ENCODE measurements at regions not wholly inside any gene's neighbourhood (a gene's known extent, or its start where the extent isn't known, plus 50 kb on each side); places are given as distances from the start of the nearest gene placed in this dataset.
"Not testable (repeated sequence)": the region's sequence is repeated elsewhere in the genome, so short reads cannot be mapped to it uniquely, and the experiment has no call there.

- Histone ChIP-seq H3K27ac (no peak overlapping the region), H3K4me1 (peaks cover 0 to 2% (median 0%) of the 10 kb centered on the region in 4 donors), H3K36me3 (no peaks in the 10 kb centered on the region), H3K4me3 (no peak overlapping the region), H3K9me3 (peaks cover 0 to 12% (median 5%) of the 10 kb centered on the region in 4 donors), H3K27me3 (peaks cover 0 to 8% (median 0%) of the 10 kb centered on the region in 3 donors)
- TF ChIP-seq EP300 (IDR thresholded peaks at IDR 0.05) (no peak), CTCF (IDR thresholded peaks at IDR 0.05) (no peak), POLR2A (IDR thresholded peaks at IDR 0.05) (no peak), POLR2AphosphoS5 (IDR thresholded peaks at IDR 0.05) (no peak)
- intact Hi-C loops (cut with DNase I; ENCODE audit: low total_unique reads): loop anchor here (10.0 kb wide), 1 partner anchor 242 kb away; no protein-coding TSS in a partner anchor
- no peak for DNase-seq
- 91 to 100% (median 95%) methylated on average over 1 of the region's 1 CpG for WGBS, 5 donors
Observed at GRCh38 chrX:40872351-40872750, 137.0 kb upstream of the MED14 start.

- H3K9me3 ChIP-seq: no peaks in the 10 kb centered on the region
- intact Hi-C loops (cut with DNase I; ENCODE audit: low total_unique reads): loop anchor here (10.0 kb wide), 1 partner anchor 239 kb away; no protein-coding TSS in a partner anchor
- H3K27me3 ChIP-seq: peaks cover 0 to 13% (median 0%) of the 10 kb centered on the region in 3 donors
- no peaks in the 10 kb centered on the region for H3K36me3 ChIP-seq
- 50 to 69% (median 61%) methylated on average over 2 to 3 of the region's 3 CpGs for WGBS, 5 donors
- H3K4me3 ChIP-seq: no peak overlapping the region
- no peak for DNase-seq
- TF ChIP-seq POLR2AphosphoS5 (IDR thresholded peaks at IDR 0.05): no peak
- no peak overlapping the region for H3K27ac ChIP-seq
- no peaks in the 10 kb centered on the region for H3K4me1 ChIP-seq
Observed at GRCh38 chrX:40875476-40875875, 140.1 kb upstream of the MED14 start.

- Histone ChIP-seq H3K27me3 (peaks cover 0 to 6% (median 0%) of the 10 kb centered on the region in 3 donors), H3K36me3 (no peaks in the 10 kb centered on the region), H3K27ac (no peak overlapping the region), H3K9me3 (no peaks in the 10 kb centered on the region), H3K4me1 (no peaks in the 10 kb centered on the region), H3K4me3 (no peak overlapping the region)
- intact Hi-C loops (cut with DNase I; ENCODE audit: low total_unique reads): loop anchor here (10.0 kb wide), 1 partner anchor 237 kb away; no protein-coding TSS in a partner anchor
- WGBS, 5 donors: 5 to 20% (median 18%) methylated on average over 4 of the region's 4 CpGs
- TF ChIP-seq EP300 (IDR thresholded peaks at IDR 0.05) (no peak), CTCF (IDR thresholded peaks at IDR 0.05) (peak in 3 of 7 experiments; percentile 19 to 34 (median 31))
- DNase-seq: peak in 1 of 2 donors; percentile 55
Observed at GRCh38 chrX:40877887-40878286, 142.5 kb upstream of the MED14 start.

- Histone ChIP-seq H3K4me3 (no peak overlapping the region), H3K9me3 (no peaks in the 10 kb centered on the region), H3K27me3 (peaks cover 0 to 6% (median 0%) of the 10 kb centered on the region in 3 donors), H3K36me3 (no peaks in the 10 kb centered on the region), H3K27ac (no peak overlapping the region), H3K4me1 (no peaks in the 10 kb centered on the region)
- intact Hi-C loops (cut with DNase I; ENCODE audit: low total_unique reads): loop anchor here (10.0 kb wide), 1 partner anchor 236 kb away; no protein-coding TSS in a partner anchor
- no peak for DNase-seq
- TF ChIP-seq POLR2A (IDR thresholded peaks at IDR 0.05): no peak
- no peak for TF ChIP-seq EP300 (IDR thresholded peaks at IDR 0.05)
- no peak for TF ChIP-seq POLR2AphosphoS5 (IDR thresholded peaks at IDR 0.05)
- no peak for TF ChIP-seq CTCF (IDR thresholded peaks at IDR 0.05)
- 47 to 81% (median 77%) methylated on average over 3 of the region's 3 CpGs for WGBS, 5 donors
Observed at GRCh38 chrX:40878766-40879165, 143.4 kb upstream of the MED14 start.

- intact Hi-C loops (cut with DNase I; ENCODE audit: low total_unique reads): loop anchor here (10.0 kb wide), 1 partner anchor 236 kb away; no protein-coding TSS in a partner anchor
- not testable (repeated sequence) for H3K36me3 ChIP-seq, H3K9me3 ChIP-seq, H3K27ac ChIP-seq, H3K27me3 ChIP-seq, H3K4me3 ChIP-seq, H3K4me1 ChIP-seq, DNase-seq
- WGBS, 5 donors: 53 to 75% (median 67%) methylated on average over 6 of the region's 6 CpGs
Observed at GRCh38 chrX:40879172-40879571, 143.8 kb upstream of the MED14 start.
